Neuronal stem cell (in vitro differentiated cells): ENCODE measurements at regions not wholly inside any gene's neighbourhood (a gene's known extent, or its start where the extent isn't known, plus 50 kb on each side); places are given as distances from the start of the nearest gene placed in this dataset.

ENCODE experiments used
- DNase-seq: peaks from one replicate; pipeline ENCODE4 v3.0.0-alpha.2; 2013; ENCODE audit warnings: low spot score
- H2AFZ ChIP-seq: one replicate; pipeline ENCODE4 v1.6.1; 2013; ENCODE audit warnings: mild to moderate bottlenecking, low read length, inconsistent platforms
- H2AK5ac ChIP-seq: 2 replicates; pipeline ENCODE4 v1.6.1; 2013; ENCODE audit warnings: low read depth, mild to moderate bottlenecking, inconsistent platforms, low read length, moderate library complexity, mixed read lengths
- H2BK120ac ChIP-seq: 2 replicates; pipeline ENCODE4 v1.6.1; 2013; ENCODE audit warnings: low read depth, mild to moderate bottlenecking, inconsistent platforms, low read length, moderate library complexity, mixed read lengths
- H2BK12ac ChIP-seq: one replicate; pipeline ENCODE4 v1.6.1; 2013; ENCODE audit warnings: low read length, inconsistent platforms
- H2BK15ac ChIP-seq: 2 replicates; pipeline ENCODE4 v1.6.1; 2013; ENCODE audit warnings: mild to moderate bottlenecking, low read length, inconsistent platforms, mixed read lengths
- H2BK5ac ChIP-seq: one replicate; pipeline ENCODE4 v1.6.1; 2013; ENCODE audit warnings: inconsistent platforms, mild to moderate bottlenecking, low read length, moderate library complexity
- H3K14ac ChIP-seq: one replicate; pipeline ENCODE4 v1.6.1; 2013; ENCODE audit warnings: low read length, inconsistent platforms
- H3K18ac ChIP-seq: 2 replicates; pipeline ENCODE4 v1.6.1; 2013; ENCODE audit warnings: low read length, inconsistent platforms
- H3K23ac ChIP-seq: 2 replicates; pipeline ENCODE4 v1.6.1; 2013; ENCODE audit warnings: low read depth, mild to moderate bottlenecking, mixed read lengths, low read length, inconsistent platforms; ENCODE audit not compliant: poor library complexity
- H3K27ac ChIP-seq: replicated peaks from 3 replicates; pipeline ENCODE4 v1.5.1; 2013; ENCODE audit warnings: low read length, inconsistent platforms
- H3K27me3 ChIP-seq, 3 experiments: 2 replicates each; pipeline ENCODE4 v1.6.1; 2013; ENCODE audit warnings: low read length in 3 of 3, mild to moderate bottlenecking in 2 of 3, inconsistent platforms in 1 of 3, low read depth in 1 of 3, mixed read lengths in 1 of 3, moderate library complexity in 1 of 3; ENCODE audit not compliant: control insufficient read depth in 3 of 3, insufficient read depth in 3 of 3
- H3K36me3 ChIP-seq, 2 donors: replicated peaks in 1 of 2; 2 replicates each; pipeline ENCODE4 v1.6.1; 2013; ENCODE audit warnings: low read length in 2 of 2; ENCODE audit not compliant: control insufficient read depth in 2 of 2, insufficient read depth in 2 of 2
- H3K4ac ChIP-seq: 2 replicates; pipeline ENCODE4 v1.6.1; 2013; ENCODE audit warnings: inconsistent platforms, mild to moderate bottlenecking, low read length, moderate library complexity
- H3K4me1 ChIP-seq, 2 donors: 1 replicate in 1 of 2; 2 replicates in 1 of 2; pipeline ENCODE4 v1.6.1; 2013; ENCODE audit warnings: low read length in 2 of 2, low read depth in 1 of 2; ENCODE audit not compliant: control insufficient read depth in 2 of 2, insufficient read depth in 1 of 2
- H3K4me2 ChIP-seq: one replicate; pipeline ENCODE4 v1.6.1; 2013; ENCODE audit warnings: mild to moderate bottlenecking, low read length, inconsistent platforms; ENCODE audit not compliant: insufficient read depth, poor library complexity, severe bottlenecking
- H3K4me3 ChIP-seq, 2 donors: 2 replicates each; pipeline ENCODE4 v1.5.1; 2013; ENCODE audit warnings: low read length in 2 of 2, mild to moderate bottlenecking in 2 of 2, inconsistent platforms in 1 of 2, moderate library complexity in 1 of 2
- H3K79me1 ChIP-seq: one replicate; pipeline ENCODE4 v1.6.1; 2013; ENCODE audit warnings: low read depth, mild to moderate bottlenecking, inconsistent platforms, low read length, moderate library complexity
- H3K9ac ChIP-seq: one replicate; pipeline ENCODE4 v1.6.1; 2013; ENCODE audit warnings: mild to moderate bottlenecking, low read depth, low read length, inconsistent platforms; ENCODE audit not compliant: poor library complexity
- H3K9me3 ChIP-seq, 2 donors: replicated peaks in 1 of 2; 2 replicates each; pipeline versions ENCODE3 to v1.6.1; 2013; ENCODE audit warnings: low read length in 2 of 2, mild to moderate bottlenecking in 2 of 2, inconsistent platforms in 1 of 2, low read depth in 1 of 2, mixed read lengths in 1 of 2, moderate library complexity in 1 of 2; ENCODE audit not compliant: control insufficient read depth in 2 of 2, insufficient read depth in 1 of 2
- H4K8ac ChIP-seq: one replicate; pipeline ENCODE4 v1.6.1; 2013; ENCODE audit warnings: low read depth, mild to moderate bottlenecking, inconsistent platforms, low read length, moderate library complexity
- H4K91ac ChIP-seq: one replicate; pipeline ENCODE4 v1.6.1; 2013; ENCODE audit warnings: low read length, low read depth, mild to moderate bottlenecking, inconsistent platforms; ENCODE audit not compliant: poor library complexity
- WGBS, 2 donors: extraction: QIAGEN DNeasy Blood & Tissue Kit; methylation state at CpG; one replicate each; pipeline ENCODE4 v1.1.7; 2013; ENCODE audit warnings: missing lambda C conversion rate in 2 of 2, mixed read lengths in 1 of 2; ENCODE audit not compliant: insufficient read length in 2 of 2, insufficient replicate concordance in 1 of 2; ENCODE audit errors: extremely low coverage in 2 of 2; 5-methylcytosine and 5-hydroxymethylcytosine counted together

GRCh38 chr16:54873071-54873470 lies 57.6 kb upstream of the IRX5 start:
- Histone ChIP-seq H3K9me3 (no peaks in the 10 kb centered on the region), H2BK120ac (no peak overlapping the region), H3K9ac (no peak overlapping the region), H3K14ac (no peak overlapping the region), H3K79me1 (no peaks in the 10 kb centered on the region), H3K18ac (no peak overlapping the region), H3K4me3 (no peak overlapping the region), H3K4ac (no peak overlapping the region), H2BK12ac (no peak overlapping the region), H2AFZ (no peak overlapping the region), H2AK5ac (no peak overlapping the region), H4K91ac (no peak overlapping the region), H3K36me3 (no peaks in the 10 kb centered on the region), H3K4me1 (peaks cover 2 to 9% of the 10 kb centered on the region in 2 donors), H4K8ac (no peak overlapping the region), H3K4me2 (no peak overlapping the region), H2BK15ac (no peak overlapping the region), H3K23ac (no peak overlapping the region), H3K27ac (no peak overlapping the region), H3K27me3 (no peaks in the 10 kb centered on the region), H2BK5ac (no peak overlapping the region)
- no CpG with 5 or more reads among the region's 2 CpGs for WGBS, 2 donors
- DNase-seq = no peak

GRCh38 chr16:54870151-54870550 lies 60.5 kb upstream of the IRX5 start:
- Histone ChIP-seq H2AK5ac (no peak overlapping the region), H3K4me1 (peaks cover 0 to 2% of the 10 kb centered on the region in 2 donors), H2BK12ac (no peak overlapping the region), H3K4ac (no peak overlapping the region), H3K4me3 (no peak overlapping the region), H2BK5ac (no peak overlapping the region), H3K36me3 (no peaks in the 10 kb centered on the region), H3K9me3 (no peaks in the 10 kb centered on the region), H4K8ac (no peak overlapping the region), H3K4me2 (no peak overlapping the region), H3K27ac (no peak overlapping the region), H2BK15ac (no peak overlapping the region), H3K14ac (no peak overlapping the region), H3K79me1 (no peaks in the 10 kb centered on the region), H2BK120ac (no peak overlapping the region), H3K9ac (no peak overlapping the region), H4K91ac (no peak overlapping the region), H2AFZ (no peak overlapping the region), H3K27me3 (no peaks in the 10 kb centered on the region), H3K18ac (no peak overlapping the region), H3K23ac (no peak overlapping the region)
- DNase-seq = no peak
- WGBS, 2 donors = no CpG with 5 or more reads among the region's 2 CpGs

GRCh38 chr16:54867302-54867832 lies 63.3 kb upstream of the IRX5 start:
- Histone ChIP-seq H3K4me3 (no peak overlapping the region), H2BK12ac (no peak overlapping the region), H3K14ac (no peak overlapping the region), H4K91ac (no peak overlapping the region), H2BK5ac (no peak overlapping the region), H3K79me1 (no peaks in the 10 kb centered on the region), H3K27me3 (no peaks in the 10 kb centered on the region), H3K4me2 (no peak overlapping the region), H3K18ac (no peak overlapping the region), H3K4ac (no peak overlapping the region), H4K8ac (no peak overlapping the region), H3K27ac (no peak overlapping the region), H3K36me3 (no peaks in the 10 kb centered on the region), H3K4me1 (no peaks in the 10 kb centered on the region), H3K23ac (no peak overlapping the region), H3K9me3 (no peaks in the 10 kb centered on the region), H2AFZ (no peak overlapping the region), H3K9ac (no peak overlapping the region), H2BK15ac (no peak overlapping the region), H2AK5ac (no peak overlapping the region), H2BK120ac (no peak overlapping the region)
- no peak for DNase-seq
- WGBS, 2 donors = no CpG with 5 or more reads among the region's 4 CpGs

GRCh38 chr16:54862529-54862928 lies 68.1 kb upstream of the IRX5 start:
- H4K8ac ChIP-seq = no peak overlapping the region
- no peak overlapping the region for H2BK120ac ChIP-seq
- H3K27me3 ChIP-seq = no peaks in the 10 kb centered on the region
- H2AK5ac ChIP-seq = no peak overlapping the region
- H3K4ac ChIP-seq = no peak overlapping the region
- H2BK15ac ChIP-seq = no peak overlapping the region
- no peak for DNase-seq
- H3K4me2 ChIP-seq = no peak overlapping the region
- H3K4me1 ChIP-seq = no peaks in the 10 kb centered on the region
- no peak overlapping the region for H3K9ac ChIP-seq
- no peak overlapping the region for H3K23ac ChIP-seq
- H2BK5ac ChIP-seq = no peak overlapping the region
- no CpG with 5 or more reads among the region's 9 CpGs for WGBS, 2 donors
- H3K9me3 ChIP-seq = no peaks in the 10 kb centered on the region
- no peak overlapping the region for H3K4me3 ChIP-seq
- H3K36me3 ChIP-seq = no peaks in the 10 kb centered on the region
- no peak overlapping the region for H3K27ac ChIP-seq
- peak overlapping the region; percentile 57 for H2AFZ ChIP-seq
- H3K14ac ChIP-seq = no peak overlapping the region
- no peak overlapping the region for H2BK12ac ChIP-seq
- H3K79me1 ChIP-seq = no peaks in the 10 kb centered on the region
- no peak overlapping the region for H3K18ac ChIP-seq
- no peak overlapping the region for H4K91ac ChIP-seq
